ENCODE measurements at regions not wholly inside any gene's neighbourhood (a gene's known extent, or its start where the extent isn't known, plus 50 kb on each side); places are given as distances from the start of the nearest gene placed in this dataset.

- no peak for TF ChIP-seq TOX (CRISPR knock-in tag; IDR thresholded peaks at IDR 0.05; ENCODE audit: borderline replicate concordance)
- TF ChIP-seq ISL1 (CRISPR knock-in tag; IDR thresholded peaks at IDR 0.05) = no peak
- no peak for TF ChIP-seq POU6F1 (CRISPR knock-in tag; IDR thresholded peaks at IDR 0.05; ENCODE audit: borderline replicate concordance, low read depth)
Observed at GRCh38 chr10:25778646-25779045, 155.4 kb upstream of the MYO3A start (continued).

GRCh38 chr10:25786161-25786560 lies 147.9 kb upstream of the MYO3A start:
- TF ChIP-seq POU6F1 (CRISPR knock-in tag; IDR thresholded peaks at IDR 0.05; ENCODE audit: borderline replicate concordance, low read depth) (no peak), ISL1 (CRISPR knock-in tag; IDR thresholded peaks at IDR 0.05) (no peak), RARB (CRISPR knock-in tag; IDR thresholded peaks at IDR 0.05) (no peak), ZFP30 (CRISPR knock-in tag; IDR thresholded peaks at IDR 0.05) (no peak), ZNF8 (CRISPR knock-in tag; IDR thresholded peaks at IDR 0.05) (no peak), ZNF565 (CRISPR knock-in tag; conservative IDR thresholded peaks at IDR 0.05; ENCODE audit: low read depth) (no peak), GLIS3 (CRISPR knock-in tag; IDR thresholded peaks at IDR 0.05) (no peak), ZFP3 (CRISPR knock-in tag; IDR thresholded peaks at IDR 0.05) (no peak), PPARA (CRISPR knock-in tag; IDR thresholded peaks at IDR 0.05; ENCODE audit: borderline replicate concordance) (no peak), TOX (CRISPR knock-in tag; IDR thresholded peaks at IDR 0.05; ENCODE audit: borderline replicate concordance) (no peak), BACH2 (CRISPR knock-in tag; IDR thresholded peaks at IDR 0.05; ENCODE audit: borderline replicate concordance) (no peak), CSRNP3 (CRISPR knock-in tag; IDR thresholded peaks at IDR 0.05) (no peak), SNAI2 (CRISPR knock-in tag; IDR thresholded peaks at IDR 0.05) (no peak), PATZ1 (CRISPR knock-in tag; IDR thresholded peaks at IDR 0.05; ENCODE audit: borderline replicate concordance) (no peak), ZNF70 (CRISPR knock-in tag; IDR thresholded peaks at IDR 0.05) (no peak)
- TF ChIP-seq, protein P1, sequence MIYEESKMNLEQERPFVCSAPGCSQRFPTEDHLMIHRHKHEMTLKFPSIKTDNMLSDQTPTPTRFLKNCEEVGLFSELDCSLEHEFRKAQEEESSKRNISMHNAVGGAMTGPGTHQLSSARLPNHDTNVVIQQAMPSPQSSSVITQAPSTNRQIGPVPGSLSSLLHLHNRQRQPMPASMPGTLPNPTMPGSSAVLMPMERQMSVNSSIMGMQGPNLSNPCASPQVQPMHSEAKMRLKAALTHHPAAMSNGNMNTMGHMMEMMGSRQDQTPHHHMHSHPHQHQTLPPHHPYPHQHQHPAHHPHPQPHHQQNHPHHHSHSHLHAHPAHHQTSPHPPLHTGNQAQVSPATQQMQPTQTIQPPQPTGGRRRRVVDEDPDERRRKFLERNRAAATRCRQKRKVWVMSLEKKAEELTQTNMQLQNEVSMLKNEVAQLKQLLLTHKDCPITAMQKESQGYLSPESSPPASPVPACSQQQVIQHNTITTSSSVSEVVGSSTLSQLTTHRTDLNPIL (CRISPR knock-in tag; IDR thresholded peaks at IDR 0.05; ENCODE audit: low read depth) = no peak
- TF ChIP-seq, protein P2, sequence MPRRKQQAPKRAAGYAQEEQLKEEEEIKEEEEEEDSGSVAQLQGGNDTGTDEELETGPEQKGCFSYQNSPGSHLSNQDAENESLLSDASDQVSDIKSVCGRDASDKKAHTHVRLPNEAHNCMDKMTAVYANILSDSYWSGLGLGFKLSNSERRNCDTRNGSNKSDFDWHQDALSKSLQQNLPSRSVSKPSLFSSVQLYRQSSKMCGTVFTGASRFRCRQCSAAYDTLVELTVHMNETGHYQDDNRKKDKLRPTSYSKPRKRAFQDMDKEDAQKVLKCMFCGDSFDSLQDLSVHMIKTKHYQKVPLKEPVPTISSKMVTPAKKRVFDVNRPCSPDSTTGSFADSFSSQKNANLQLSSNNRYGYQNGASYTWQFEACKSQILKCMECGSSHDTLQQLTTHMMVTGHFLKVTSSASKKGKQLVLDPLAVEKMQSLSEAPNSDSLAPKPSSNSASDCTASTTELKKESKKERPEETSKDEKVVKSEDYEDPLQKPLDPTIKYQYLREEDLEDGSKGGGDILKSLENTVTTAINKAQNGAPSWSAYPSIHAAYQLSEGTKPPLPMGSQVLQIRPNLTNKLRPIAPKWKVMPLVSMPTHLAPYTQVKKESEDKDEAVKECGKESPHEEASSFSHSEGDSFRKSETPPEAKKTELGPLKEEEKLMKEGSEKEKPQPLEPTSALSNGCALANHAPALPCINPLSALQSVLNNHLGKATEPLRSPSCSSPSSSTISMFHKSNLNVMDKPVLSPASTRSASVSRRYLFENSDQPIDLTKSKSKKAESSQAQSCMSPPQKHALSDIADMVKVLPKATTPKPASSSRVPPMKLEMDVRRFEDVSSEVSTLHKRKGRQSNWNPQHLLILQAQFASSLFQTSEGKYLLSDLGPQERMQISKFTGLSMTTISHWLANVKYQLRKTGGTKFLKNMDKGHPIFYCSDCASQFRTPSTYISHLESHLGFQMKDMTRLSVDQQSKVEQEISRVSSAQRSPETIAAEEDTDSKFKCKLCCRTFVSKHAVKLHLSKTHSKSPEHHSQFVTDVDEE (CRISPR knock-in tag; IDR thresholded peaks at IDR 0.05) = no peak
- no peak for ATAC-seq

GRCh38 chr10:25786899-25787298 lies 147.1 kb upstream of the MYO3A start:
- ATAC-seq = no peak
- TF ChIP-seq ZC3H10 (CRISPR knock-in tag; IDR thresholded peaks at IDR 0.05) (no peak), ZNF8 (CRISPR knock-in tag; IDR thresholded peaks at IDR 0.05) (no peak), PPARA (CRISPR knock-in tag; IDR thresholded peaks at IDR 0.05; ENCODE audit: borderline replicate concordance) (no peak), SNAI2 (CRISPR knock-in tag; IDR thresholded peaks at IDR 0.05) (no peak)

All from SK-N-SH treated with all-trans-retinoic acid at 6 μM for 48 hours (cell line).